Heart left ventricle (tissue), 13 donors: ENCODE measurements at regions not wholly inside any gene's neighbourhood (a gene's known extent, or its start where the extent isn't known, plus 50 kb on each side); places are given as distances from the start of the nearest gene placed in this dataset.

ENCODE experiments used
- POLR2A ChIP-seq, 2 donors: fragments of 450-650 bp; IDR thresholded peaks; one replicate each; pipeline ENCODE4 v1.6.1; 2017; ENCODE audit warnings: antibody characterized with exemption in 2 of 2, mild to moderate bottlenecking in 2 of 2, moderate library complexity in 2 of 2
- TF ChIP-seq, protein P1 (sequence below), 12 donors: fragments of 200-600 bp; sonication (generic) in 4 of 12; IDR thresholded peaks; one replicate each; pipeline versions ENCODE4 v1.5.0 to v1.8.0; 2018 to 2022; ENCODE audit warnings: antibody characterized with exemption in 12 of 12, mild to moderate bottlenecking in 5 of 12
- donor health status: ischemic (EF 13 %, LVEDD 7.1; RV severe dilation, severe dysfunction).
- donor health status: DM: no; HTN: yes; CAD: no.
- donor health status: DM: no; HTN: no; CAD: no.
- donor health status: ischemic (EF 25% LVEDD 6.9; RV normal size, moderate dysfunction).
- donor health status: ischemic (EF 25% LVEDD 5.7; RV mildly dilated, moderate dysfunction).
- donor health status: ischemic (EF 35%, LVEDD 5.7; RV mildly dilated, moderate dysfunction).
- donor health status: nonischemic (EF 11% LVEDD 7.7; RV severe dilation, severe dysfunction).
- donor health status: DM: yes; HTN: yes; CAD: no.
- donor health status: PGD.
- donor health status: ischemic (EF 29% LVEDD 5.4; RV normal size, mild dysfunction).
- donor health status: nonischemic (EF 23%, LVEDD 6.1; RV moderate dilation, normal function).

DNA sequence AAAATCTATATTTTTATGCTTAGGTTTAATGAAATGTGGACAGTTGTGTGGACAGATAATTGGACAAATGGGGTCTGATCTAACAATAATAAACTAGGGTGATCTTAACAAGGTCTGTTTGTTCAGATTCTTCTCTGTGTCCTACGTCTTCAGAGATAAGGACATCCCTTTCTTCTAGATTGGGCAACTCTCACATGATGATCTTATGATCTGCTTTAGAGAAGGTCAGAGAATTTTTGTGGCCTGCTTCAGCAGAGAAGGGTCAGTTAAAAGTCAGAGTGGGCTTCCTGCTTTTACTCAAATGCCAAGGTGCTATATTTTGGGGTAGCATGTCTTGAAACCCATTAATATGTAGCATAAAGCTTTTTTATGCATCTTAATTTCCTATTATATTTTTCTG lies 63.8 kb upstream of the RGMB start:
- TF ChIP-seq, protein P1, sequence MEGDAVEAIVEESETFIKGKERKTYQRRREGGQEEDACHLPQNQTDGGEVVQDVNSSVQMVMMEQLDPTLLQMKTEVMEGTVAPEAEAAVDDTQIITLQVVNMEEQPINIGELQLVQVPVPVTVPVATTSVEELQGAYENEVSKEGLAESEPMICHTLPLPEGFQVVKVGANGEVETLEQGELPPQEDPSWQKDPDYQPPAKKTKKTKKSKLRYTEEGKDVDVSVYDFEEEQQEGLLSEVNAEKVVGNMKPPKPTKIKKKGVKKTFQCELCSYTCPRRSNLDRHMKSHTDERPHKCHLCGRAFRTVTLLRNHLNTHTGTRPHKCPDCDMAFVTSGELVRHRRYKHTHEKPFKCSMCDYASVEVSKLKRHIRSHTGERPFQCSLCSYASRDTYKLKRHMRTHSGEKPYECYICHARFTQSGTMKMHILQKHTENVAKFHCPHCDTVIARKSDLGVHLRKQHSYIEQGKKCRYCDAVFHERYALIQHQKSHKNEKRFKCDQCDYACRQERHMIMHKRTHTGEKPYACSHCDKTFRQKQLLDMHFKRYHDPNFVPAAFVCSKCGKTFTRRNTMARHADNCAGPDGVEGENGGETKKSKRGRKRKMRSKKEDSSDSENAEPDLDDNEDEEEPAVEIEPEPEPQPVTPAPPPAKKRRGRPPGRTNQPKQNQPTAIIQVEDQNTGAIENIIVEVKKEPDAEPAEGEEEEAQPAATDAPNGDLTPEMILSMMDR (IDR thresholded peaks at IDR 0.05): no peak
- no peak for TF ChIP-seq POLR2A (IDR thresholded peaks at IDR 0.05)
